Nucleus accumbens (tissue), 56 donors: ENCODE measurements at regions not wholly inside any gene's neighbourhood (a gene's known extent, or its start where the extent isn't known, plus 50 kb on each side); places are given as distances from the start of the nearest gene placed in this dataset.

ENCODE experiments used
- DNase-seq, 56 donors: peaks; one replicate each; lab custom pipeline; 2025; lab: John Stamatoyannopoulos, UW

GRCh38 chr12:59839514-59839913 lies 243.7 kb downstream of the SLC16A7 start:
- no peak for DNase-seq

GRCh38 chr12:59843260-59843843 lies 247.5 kb downstream of the SLC16A7 start:
- no peak for DNase-seq

- no peak for DNase-seq
Observed at GRCh38 chr12:59844750-59845149, 248.9 kb downstream of the SLC16A7 start.

GRCh38 chr12:59845293-59845692 lies 249.5 kb downstream of the SLC16A7 start:
- DNase-seq, result no peak

- DNase-seq, result no peak
Observed at GRCh38 chr12:59847127-59847526, 251.3 kb downstream of the SLC16A7 start.

GRCh38 chr12:59850268-59850667 lies 254.4 kb downstream of the SLC16A7 start:
- DNase-seq, result no peak

GRCh38 chr12:59858508-59859170 lies 262.8 kb downstream of the SLC16A7 start:
- DNase-seq, result no peak

GRCh38 chr12:59859171-59859510 lies 263.3 kb downstream of the SLC16A7 start:
- no peak for DNase-seq

GRCh38 chr12:59861635-59862034 lies 265.8 kb downstream of the SLC16A7 start:
- no peak for DNase-seq

GRCh38 chr12:59867055-59867454 lies 271.2 kb downstream of the SLC16A7 start:
- DNase-seq, result no peak

GRCh38 chr12:59867689-59868088 lies 271.9 kb downstream of the SLC16A7 start:
- no peak for DNase-seq

- no peak for DNase-seq
Observed at GRCh38 chr12:59871779-59872178, 275.9 kb downstream of the SLC16A7 start.

- no peak for DNase-seq
Observed at GRCh38 chr12:59873136-59873535, 277.3 kb downstream of the SLC16A7 start.

- DNase-seq, result no peak
Observed at GRCh38 chr12:59874781-59875180, 279.0 kb downstream of the SLC16A7 start.

GRCh38 chr12:59886131-59886733 lies 290.4 kb downstream of the SLC16A7 start:
- DNase-seq, result no peak

GRCh38 chr12:59887178-59887577 lies 291.3 kb downstream of the SLC16A7 start:
- no peak for DNase-seq

- no peak for DNase-seq
Observed at GRCh38 chr12:59890896-59891579, 295.2 kb downstream of the SLC16A7 start.

GRCh38 chr12:59895166-59895775 lies 299.4 kb downstream of the SLC16A7 start:
- no peak for DNase-seq

- DNase-seq, result no peak
Observed at GRCh38 chr12:59904874-59905521, 309.2 kb downstream of the SLC16A7 start.

GRCh38 chr12:59911516-59911915 lies 315.7 kb downstream of the SLC16A7 start:
- no peak for DNase-seq

- DNase-seq, result no peak
Observed at GRCh38 chr12:59916988-59917387, 321.2 kb downstream of the SLC16A7 start.
